ENCODE measurements at regions not wholly inside any gene's neighbourhood (a gene's known extent, or its start where the extent isn't known, plus 50 kb on each side); places are given as distances from the start of the nearest gene placed in this dataset.

GRCh38 chr2:60400462-60401246 is 152.8 kb downstream of the BCL11A start:
- no peak for TF ChIP-seq YY1 (IDR thresholded peaks at IDR 0.05; ENCODE audit: insufficient read depth, insufficient read length)
- no peak for TF ChIP-seq SUZ12 (IDR thresholded peaks at IDR 0.05; ENCODE audit: extremely low read depth, insufficient read depth, insufficient read length)
